ENCODE measurements at regions not wholly inside any gene's neighbourhood (a gene's known extent, or its start where the extent isn't known, plus 50 kb on each side); places are given as distances from the start of the nearest gene placed in this dataset.

- Histone ChIP-seq H3K4me2 (ENCODE audit: low read length) (no peak overlapping the region), H3K9me3 (ENCODE audit: control insufficient read depth in 1 of 2, insufficient read depth in 1 of 2, low read depth in 1 of 2, low read length in 2 of 2) (no peaks in the 10 kb centered on the region)
- no peak for ATAC-seq
Observed at GRCh38 chr6:19632786-19633185, 204.4 kb upstream of the ID4 start.

More at GRCh38 chr6:19632786-19633185, 204.4 kb upstream of the ID4 start:
- Histone ChIP-seq H2AFZ (ENCODE audit: low read depth, low read length, poor library complexity, severe bottlenecking) (no peak overlapping the region), H3K27me3 (ENCODE audit: insufficient read depth, low read length) (no peaks in the 10 kb centered on the region), H3K36me3 (ENCODE audit: control insufficient read depth in 1 of 2, insufficient read depth in 2 of 2, low read length in 2 of 2) (no peaks in the 10 kb centered on the region), H3K4me3 (replicated peaks in 1 of 2; ENCODE audit: low read depth in 1 of 2, low read length in 2 of 2) (no peak overlapping the region), H3K9me2 (ENCODE audit: insufficient read depth) (no peaks in the 10 kb centered on the region), H3K4me1 (ENCODE audit: control insufficient read depth in 1 of 2, insufficient read depth in 2 of 2, low read length in 2 of 2) (no peaks in the 10 kb centered on the region), H3K79me2 (ENCODE audit: insufficient read depth, low read length) (no peaks in the 10 kb centered on the region), H3K27ac (ENCODE audit: low read depth, low read length) (no peak overlapping the region), H4K20me1 (ENCODE audit: insufficient read depth) (no peaks in the 10 kb centered on the region), H3K9ac (ENCODE audit: low read length) (no peak overlapping the region)
- DNase-seq (ENCODE audit: low read depth, low spot score) = no peak
- intact Hi-C loops (cut with micrococcal nuclease) = no loop called here
- TF ChIP-seq SIN3A (IDR thresholded peaks at IDR 0.05; ENCODE audit: low read depth) = no peak
- no peak for TF ChIP-seq ZFX (IDR thresholded peaks at IDR 0.05)
- TF ChIP-seq POLR2A (IDR thresholded peaks at IDR 0.05; ENCODE audit: borderline replicate concordance, extremely low read depth, insufficient read depth, insufficient read length) = no peak
- no peak for TF ChIP-seq CEBPB (IDR thresholded peaks at IDR 0.05; ENCODE audit: low read depth)
- no peak for TF ChIP-seq SP1 (IDR thresholded peaks at IDR 0.05; ENCODE audit: low read depth)
- TF ChIP-seq ZNF274 (IDR thresholded peaks at IDR 0.05; ENCODE audit: low read depth, low read length) = no peak
- no peak for TF ChIP-seq CTCF (IDR thresholded peaks at IDR 0.05 in 2 of 3, conservative IDR thresholded peaks at IDR 0.05 in 1 of 3; ENCODE audit: borderline replicate concordance in 1 of 3, insufficient read depth in 1 of 3, low read depth in 2 of 3, low read length in 2 of 3)
- no peak for TF ChIP-seq FOSL1 (IDR thresholded peaks at IDR 0.05; ENCODE audit: low read depth)
- no peak for TF ChIP-seq SRF (IDR thresholded peaks at IDR 0.05; ENCODE audit: low read depth)
- TF ChIP-seq, protein P1, sequence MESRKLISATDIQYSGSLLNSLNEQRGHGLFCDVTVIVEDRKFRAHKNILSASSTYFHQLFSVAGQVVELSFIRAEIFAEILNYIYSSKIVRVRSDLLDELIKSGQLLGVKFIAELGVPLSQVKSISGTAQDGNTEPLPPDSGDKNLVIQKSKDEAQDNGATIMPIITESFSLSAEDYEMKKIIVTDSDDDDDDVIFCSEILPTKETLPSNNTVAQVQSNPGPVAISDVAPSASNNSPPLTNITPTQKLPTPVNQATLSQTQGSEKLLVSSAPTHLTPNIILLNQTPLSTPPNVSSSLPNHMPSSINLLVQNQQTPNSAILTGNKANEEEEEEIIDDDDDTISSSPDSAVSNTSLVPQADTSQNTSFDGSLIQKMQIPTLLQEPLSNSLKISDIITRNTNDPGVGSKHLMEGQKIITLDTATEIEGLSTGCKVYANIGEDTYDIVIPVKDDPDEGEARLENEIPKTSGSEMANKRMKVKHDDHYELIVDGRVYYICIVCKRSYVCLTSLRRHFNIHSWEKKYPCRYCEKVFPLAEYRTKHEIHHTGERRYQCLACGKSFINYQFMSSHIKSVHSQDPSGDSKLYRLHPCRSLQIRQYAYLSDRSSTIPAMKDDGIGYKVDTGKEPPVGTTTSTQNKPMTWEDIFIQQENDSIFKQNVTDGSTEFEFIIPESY (IDR thresholded peaks at IDR 0.05; ENCODE audit: extremely low read depth, insufficient replicate concordance, low read length) = no peak
- no peak for TF ChIP-seq CBX3 (IDR thresholded peaks at IDR 0.05; ENCODE audit: low read depth)
- no peak for TF ChIP-seq ATF3 (IDR thresholded peaks at IDR 0.05)
- TF ChIP-seq, protein P2, sequence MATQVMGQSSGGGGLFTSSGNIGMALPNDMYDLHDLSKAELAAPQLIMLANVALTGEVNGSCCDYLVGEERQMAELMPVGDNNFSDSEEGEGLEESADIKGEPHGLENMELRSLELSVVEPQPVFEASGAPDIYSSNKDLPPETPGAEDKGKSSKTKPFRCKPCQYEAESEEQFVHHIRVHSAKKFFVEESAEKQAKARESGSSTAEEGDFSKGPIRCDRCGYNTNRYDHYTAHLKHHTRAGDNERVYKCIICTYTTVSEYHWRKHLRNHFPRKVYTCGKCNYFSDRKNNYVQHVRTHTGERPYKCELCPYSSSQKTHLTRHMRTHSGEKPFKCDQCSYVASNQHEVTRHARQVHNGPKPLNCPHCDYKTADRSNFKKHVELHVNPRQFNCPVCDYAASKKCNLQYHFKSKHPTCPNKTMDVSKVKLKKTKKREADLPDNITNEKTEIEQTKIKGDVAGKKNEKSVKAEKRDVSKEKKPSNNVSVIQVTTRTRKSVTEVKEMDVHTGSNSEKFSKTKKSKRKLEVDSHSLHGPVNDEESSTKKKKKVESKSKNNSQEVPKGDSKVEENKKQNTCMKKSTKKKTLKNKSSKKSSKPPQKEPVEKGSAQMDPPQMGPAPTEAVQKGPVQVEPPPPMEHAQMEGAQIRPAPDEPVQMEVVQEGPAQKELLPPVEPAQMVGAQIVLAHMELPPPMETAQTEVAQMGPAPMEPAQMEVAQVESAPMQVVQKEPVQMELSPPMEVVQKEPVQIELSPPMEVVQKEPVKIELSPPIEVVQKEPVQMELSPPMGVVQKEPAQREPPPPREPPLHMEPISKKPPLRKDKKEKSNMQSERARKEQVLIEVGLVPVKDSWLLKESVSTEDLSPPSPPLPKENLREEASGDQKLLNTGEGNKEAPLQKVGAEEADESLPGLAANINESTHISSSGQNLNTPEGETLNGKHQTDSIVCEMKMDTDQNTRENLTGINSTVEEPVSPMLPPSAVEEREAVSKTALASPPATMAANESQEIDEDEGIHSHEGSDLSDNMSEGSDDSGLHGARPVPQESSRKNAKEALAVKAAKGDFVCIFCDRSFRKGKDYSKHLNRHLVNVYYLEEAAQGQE (IDR thresholded peaks at IDR 0.05; ENCODE audit: low read depth) = no peak
- no peak for TF ChIP-seq MAX (IDR thresholded peaks at IDR 0.05)
- TF ChIP-seq EZH2 (IDR thresholded peaks at IDR 0.05) = no peak
- no peak for TF ChIP-seq ELF1 (IDR thresholded peaks at IDR 0.05; ENCODE audit: borderline replicate concordance, low read depth)
- no peak for TF ChIP-seq TCF7L2 (IDR thresholded peaks at IDR 0.05; ENCODE audit: borderline replicate concordance, extremely low read depth, insufficient read depth, insufficient read length)
- no peak for TF ChIP-seq RAD21 (IDR thresholded peaks at IDR 0.05; ENCODE audit: low read depth)
- no peak for TF ChIP-seq YY1 (IDR thresholded peaks at IDR 0.05; ENCODE audit: extremely low read depth, insufficient replicate concordance, low read depth, low read length)
- TF ChIP-seq EGR1 (IDR thresholded peaks at IDR 0.05; ENCODE audit: low read depth) = no peak
- ChIA-PET RAD21 (ENCODE audit: low non-redundant PET in 1 of 2, low total read pairs in 2 of 2, uncharacterized antibody in 2 of 2, unreplicated experiment in 2 of 2) (no interaction called here), POLR2A (no interaction called here), CTCF (no interaction called here)
- no TSS peak for BruUV-seq (replicated peaks)
